Left ventricle myocardium inferior (tissue), 1 donor: ENCODE measurements at regions not wholly inside any gene's neighbourhood (a gene's known extent, or its start where the extent isn't known, plus 50 kb on each side); places are given as distances from the start of the nearest gene placed in this dataset.
A peak's percentile ranks its signal among the peaks of the same experiment; 100 is the strongest.

Experiments
- DNase-seq: peaks from one replicate; pipeline ENCODE4 v3.0.0-alpha.2; 2020
- H3K27ac ChIP-seq: fragments of 200-600 bp; replicated peaks from 2 replicates; pipeline ENCODE4 v1.8.0; 2021
- H3K27me3 ChIP-seq: fragments of 200-600 bp; 2 replicates; pipeline ENCODE4 v1.8.0; 2021; ENCODE audit warnings: low read depth
- H3K36me3 ChIP-seq: fragments of 200-600 bp; 2 replicates; pipeline ENCODE4 v1.8.0; 2021
- H3K4me1 ChIP-seq: fragments of 200-600 bp; 2 replicates; pipeline ENCODE4 v1.8.0; 2021
- H3K4me3 ChIP-seq: fragments of 200-600 bp; 2 replicates; pipeline ENCODE4 v1.8.0; 2021; ENCODE audit warnings: mild to moderate bottlenecking, moderate library complexity
- H3K9me3 ChIP-seq: fragments of 200-600 bp; replicated peaks from 2 replicates; pipeline ENCODE4 v1.8.0; 2021
- CTCF ChIP-seq: fragments of 200-600 bp; IDR thresholded peaks from 2 replicates; pipeline ENCODE4 v1.8.0; 2021; ENCODE audit warnings: antibody characterized with exemption, mild to moderate bottlenecking, borderline replicate concordance
- intact Hi-C: fragments of 100-400 bp; cut with micrococcal nuclease; formaldehyde crosslinking; loops from one replicate; pipeline ENCODE4 v1.11.0; 2022
- donor health status: DM: no; HTN: yes; CAD: no; lungs with severe emphysema.

GRCh38 chr3:30341079-30341478 is 265.3 kb upstream of the TGFBR2 start:
- H3K4me3 ChIP-seq = no peak overlapping the region
- TF ChIP-seq CTCF = no peak
- H3K4me1 ChIP-seq = peaks cover 39% of the 10 kb centered on the region
- H3K9me3 ChIP-seq = peaks cover 4% of the 10 kb centered on the region
- no peaks in the 10 kb centered on the region for H3K27me3 ChIP-seq
- no peak for DNase-seq
- no peak overlapping the region for H3K27ac ChIP-seq
- no peaks in the 10 kb centered on the region for H3K36me3 ChIP-seq
- intact Hi-C loops = loop anchor here (10.0 kb wide), 1 partner anchor 264 kb away; the partner anchor contains the start of gene TGFBR2

- Histone ChIP-seq H3K9me3 (peaks cover 4% of the 10 kb centered on the region), H3K4me1 (peaks cover 46% of the 10 kb centered on the region), H3K4me3 (no peak overlapping the region), H3K27ac (peak overlapping the region; percentile 73), H3K27me3 (no peaks in the 10 kb centered on the region), H3K36me3 (no peaks in the 10 kb centered on the region)
- intact Hi-C loops = loop anchor here (10.0 kb wide), 1 partner anchor 263 kb away; the partner anchor contains the start of gene TGFBR2
- no peak for DNase-seq
- no peak for TF ChIP-seq CTCF
These were observed 264.6 kb upstream of the TGFBR2 start for GRCh38 chr3:30341851-30342250.

GRCh38 chr3:30342318-30343060 is 263.9 kb upstream of the TGFBR2 start:
- intact Hi-C loops = loop anchor here (10.0 kb wide), 1 partner anchor 262 kb away; the partner anchor contains the start of gene TGFBR2

GRCh38 chr3:30343067-30343831 is 263.2 kb upstream of the TGFBR2 start:
- DNase-seq = no peak
- intact Hi-C loops = loop anchor here (10.0 kb wide), 1 partner anchor 262 kb away; the partner anchor contains the start of gene TGFBR2
- no peaks in the 10 kb centered on the region for H3K27me3 ChIP-seq
- H3K4me1 ChIP-seq = peaks cover 53% of the 10 kb centered on the region
- no peaks in the 10 kb centered on the region for H3K36me3 ChIP-seq
- no peak for TF ChIP-seq CTCF
- H3K9me3 ChIP-seq = no peaks in the 10 kb centered on the region
- no peak overlapping the region for H3K4me3 ChIP-seq
- peak overlapping the region; percentile 73 for H3K27ac ChIP-seq

More at GRCh38 chr3:30342318-30343060, 263.9 kb upstream of the TGFBR2 start:
- no peak for TF ChIP-seq CTCF
- Histone ChIP-seq H3K9me3 (peaks cover 2% of the 10 kb centered on the region), H3K36me3 (no peaks in the 10 kb centered on the region), H3K27ac (peak overlapping the region; percentile 73), H3K4me1 (peaks cover 46% of the 10 kb centered on the region), H3K4me3 (no peak overlapping the region), H3K27me3 (no peaks in the 10 kb centered on the region)
- DNase-seq = no peak

- H3K9me3 ChIP-seq = no peaks in the 10 kb centered on the region
- H3K27ac ChIP-seq = peak overlapping the region; percentile 73
- peaks cover 59% of the 10 kb centered on the region for H3K4me1 ChIP-seq
- TF ChIP-seq CTCF = no peak
- no peak overlapping the region for H3K4me3 ChIP-seq
- intact Hi-C loops = loop anchor here (10.0 kb wide), 1 partner anchor 261 kb away; the partner anchor contains the start of gene TGFBR2
- DNase-seq = no peak
- no peaks in the 10 kb centered on the region for H3K36me3 ChIP-seq
- no peaks in the 10 kb centered on the region for H3K27me3 ChIP-seq
These were observed 262.5 kb upstream of the TGFBR2 start for GRCh38 chr3:30343861-30344260.
